HCT116 (cell line): ENCODE measurements at regions not wholly inside any gene's neighbourhood (a gene's known extent, or its start where the extent isn't known, plus 50 kb on each side); places are given as distances from the start of the nearest gene placed in this dataset.

Experiments
- ATAC-seq: fragments of 200-7000 bp; cut with Tn5 transposase; 2 replicates; pipeline ENCODE4 v1.9.1; 2020; ENCODE audit warnings: mild to moderate bottlenecking, moderate library complexity
- BruUV-seq: library from RNA; stranded (reverse); fragments of 400-500 nt; replicated peaks from 2 replicates; lab custom pipeline; 2021; lab: Mats Ljungman, UMichigan
- CTCF ChIA-PET: fragments of 300-600 bp; sonication (Branson Sonifier 250); formaldehyde crosslinking; loops from one replicate; lab custom pipeline; 2021; ENCODE audit warnings: antibody characterized with exemption; lab: Charles Lee
- POLR2A ChIA-PET: fragments of 300-600, 350-600 bp; sonication (Branson Sonifier 250); formaldehyde crosslinking; loops from one replicate; lab custom pipeline; 2021; ENCODE audit warnings: antibody characterized with exemption; lab: Charles Lee
- RAD21 ChIA-PET, 2 experiments: fragments of 300-600 bp; sonication (Branson Sonifier 250); formaldehyde crosslinking; loops; one replicate each; lab custom pipeline; 2023; ENCODE audit warnings: low total read pairs in 2 of 2; ENCODE audit not compliant: uncharacterized antibody in 2 of 2, unreplicated experiment in 2 of 2, low non-redundant PET in 1 of 2; lab: Charles Lee
- DNase-seq: peaks from one replicate; pipeline ENCODE4 v3.0.0-alpha.2; 2010; ENCODE audit warnings: low read depth, low spot score
- H2AFZ ChIP-seq: fragments of 200-600 bp; shearing (Covaris generic), sonication (generic); 2 replicates; pipeline ENCODE4 v1.6.1; 2017; ENCODE audit warnings: low read depth, mixed run types, mixed read lengths, antibody characterized with exemption, low read length; ENCODE audit not compliant: poor library complexity, severe bottlenecking
- H3K27ac ChIP-seq: 2 replicates; pipeline ENCODE4 v1.5.1; 2012; ENCODE audit warnings: low read depth, low read length
- H3K27me3 ChIP-seq: fragments of 200-600 bp; sonication (generic); 2 replicates; pipeline ENCODE4 v1.6.1; 2016; ENCODE audit warnings: mixed run types, low read length, mixed read lengths; ENCODE audit not compliant: insufficient read depth
- H3K36me3 ChIP-seq, 2 experiments: fragments of 200-500 bp in 1 of 2; fragments of 200-600 bp in 1 of 2; sonication (Bioruptor generic) in 1 of 2; sonication (generic) in 1 of 2; 2 replicates each; pipeline versions ENCODE4 v1.5.1 to v1.6.1; 2014 to 2016; ENCODE audit warnings: low read length in 2 of 2, inconsistent platforms in 1 of 2, mixed read lengths in 1 of 2, mixed run types in 1 of 2; ENCODE audit not compliant: insufficient read depth in 2 of 2, control insufficient read depth in 1 of 2
- H3K4me1 ChIP-seq, 2 experiments: fragments of 200-600 bp in 1 of 2; sonication (generic) in 1 of 2; 2 replicates each; pipeline versions ENCODE4 v1.5.1 to v1.6.1; 2012 to 2017; ENCODE audit warnings: low read length in 2 of 2, inconsistent platforms in 1 of 2, mild to moderate bottlenecking in 1 of 2, mixed read lengths in 1 of 2, mixed run types in 1 of 2, moderate library complexity in 1 of 2; ENCODE audit not compliant: insufficient read depth in 2 of 2, control insufficient read depth in 1 of 2
- H3K4me2 ChIP-seq: fragments of 200-600 bp; sonication (generic); 2 replicates; pipeline ENCODE4 v1.6.1; 2017; ENCODE audit warnings: mixed run types, low read length, mixed read lengths
- H3K4me3 ChIP-seq, 2 experiments: fragments of 200-600 bp in 1 of 2; sonication (generic) in 1 of 2; replicated peaks in 1 of 2; 2 replicates each; pipeline ENCODE4 v1.5.1; 2011 to 2016; ENCODE audit warnings: low read length in 2 of 2, control low read depth in 1 of 2, low read depth in 1 of 2, mild to moderate bottlenecking in 1 of 2, mixed read lengths in 1 of 2, mixed run types in 1 of 2
- H3K79me2 ChIP-seq: fragments of 200-600 bp; sonication (generic); 2 replicates; pipeline ENCODE4 v1.6.1; 2017; ENCODE audit warnings: mild to moderate bottlenecking, mixed run types, low read length, moderate library complexity, mixed read lengths; ENCODE audit not compliant: insufficient read depth
- H3K9ac ChIP-seq: fragments of 200-600 bp; sonication (generic); 2 replicates; pipeline ENCODE4 v1.6.1; 2016; ENCODE audit warnings: low read length, mixed read lengths
- H3K9me2 ChIP-seq: fragments of 200-600 bp; sonication (generic), shearing (Covaris generic); 2 replicates; pipeline ENCODE4 v1.6.1; 2017; ENCODE audit warnings: mixed run types, mild to moderate bottlenecking, moderate library complexity; ENCODE audit not compliant: insufficient read depth
- H3K9me3 ChIP-seq, 2 experiments: fragments of 200-500 bp in 1 of 2; fragments of 200-600 bp in 1 of 2; sonication (Bioruptor generic) in 1 of 2; sonication (generic) in 1 of 2; 2 replicates each; pipeline ENCODE4 v1.6.1; 2014 to 2017; ENCODE audit warnings: low read length in 2 of 2, mixed read lengths in 2 of 2, inconsistent platforms in 1 of 2, low read depth in 1 of 2, mild to moderate bottlenecking in 1 of 2, mixed run types in 1 of 2, moderate library complexity in 1 of 2; ENCODE audit not compliant: control insufficient read depth in 1 of 2, insufficient read depth in 1 of 2
- H4K20me1 ChIP-seq: fragments of 200-600 bp; sonication (generic), shearing (Covaris generic); 2 replicates; pipeline ENCODE4 v1.6.1; 2017; ENCODE audit warnings: mixed run types, mild to moderate bottlenecking, moderate library complexity; ENCODE audit not compliant: insufficient read depth
- FOSL1 ChIP-seq: IDR thresholded peaks from 2 replicates; pipeline ENCODE4 v1.6.1; 2012; ENCODE audit warnings: low read depth
- MAX ChIP-seq: IDR thresholded peaks from 2 replicates; pipeline ENCODE4 v1.6.1; 2012
- POLR2AphosphoS5 ChIP-seq: IDR thresholded peaks from 2 replicates; pipeline ENCODE4 v1.6.1; 2011; ENCODE audit warnings: mild to moderate bottlenecking, low read depth, low read length, moderate library complexity
- RAD21 ChIP-seq: IDR thresholded peaks from 2 replicates; pipeline ENCODE4 v1.6.1; 2012; ENCODE audit warnings: low read depth, mild to moderate bottlenecking
- SP1 ChIP-seq: IDR thresholded peaks from 2 replicates; pipeline ENCODE4 v1.6.1; 2012; ENCODE audit warnings: low read depth
- SRF ChIP-seq: IDR thresholded peaks from 2 replicates; pipeline ENCODE4 v1.6.1; 2012; ENCODE audit warnings: low read depth
- YY1 ChIP-seq: IDR thresholded peaks from 2 replicates; pipeline ENCODE4 v1.6.1; 2011; ENCODE audit warnings: low read length, low read depth, moderate library complexity, mild to moderate bottlenecking; ENCODE audit not compliant: insufficient replicate concordance; ENCODE audit errors: extremely low read depth
- ZNF274 ChIP-seq: fragments of 200-500 bp; sonication (Bioruptor generic); IDR thresholded peaks from 2 replicates; pipeline ENCODE4 v1.6.1; 2014; ENCODE audit warnings: mild to moderate bottlenecking, low read depth, low read length, inconsistent platforms
- intact Hi-C: fragments of 100-400 bp; cut with micrococcal nuclease; formaldehyde crosslinking; loops from 2 replicates; pipeline ENCODE4 v1.10.0; 2022
- TF ChIP-seq, protein P1 (sequence below): IDR thresholded peaks from 2 replicates; pipeline ENCODE4 v1.6.1; 2012; ENCODE audit warnings: low read depth

DNA sequence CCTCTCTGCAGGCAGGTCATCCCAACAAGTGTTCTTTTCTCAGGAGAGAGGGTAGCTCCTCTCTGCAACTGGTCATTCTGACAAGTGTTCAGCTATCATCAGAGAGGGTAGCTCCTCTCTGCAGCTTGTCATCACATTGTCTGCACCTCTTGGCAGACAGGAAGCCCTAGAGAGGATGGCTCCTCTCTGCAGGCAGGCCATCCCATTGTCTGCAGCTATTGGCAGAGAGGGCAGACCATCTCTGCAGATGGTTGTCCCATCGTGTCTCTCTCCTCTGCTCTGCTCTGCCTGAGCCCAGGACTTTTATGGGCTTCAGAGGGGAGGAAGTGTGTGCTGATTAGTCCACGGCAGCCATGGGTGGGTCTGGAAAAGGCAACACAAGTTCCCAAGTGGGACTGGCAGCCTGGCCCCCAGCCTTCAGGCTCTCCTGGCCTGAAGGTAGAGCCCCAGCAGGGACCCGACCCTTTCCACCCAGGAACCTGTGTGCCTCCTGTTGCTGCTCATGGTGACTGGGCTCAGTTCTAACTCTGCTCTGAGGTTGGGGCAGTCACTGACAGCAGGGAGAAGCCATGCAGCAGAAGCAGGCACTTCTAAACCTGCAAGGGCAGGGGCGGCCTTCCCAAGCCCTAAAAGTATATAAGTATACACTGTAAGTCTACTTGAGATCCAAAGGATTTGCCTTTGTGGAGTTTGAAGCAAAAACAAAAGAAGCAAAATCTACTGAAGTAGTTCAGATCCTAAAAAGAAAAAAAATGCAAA lies 637.9 kb downstream of the PLOD2 start:
- DNase-seq (no peak), ATAC-seq (no peak)
- BruUV-seq = no TSS peak
- no peak overlapping the region for H3K4me2 ChIP-seq
- no peaks in the 10 kb centered on the region for H3K9me3 ChIP-seq
- TF ChIP-seq SP1 (no peak), RAD21 (no peak), POLR2AphosphoS5 (no peak), ZNF274 (no peak), SRF (no peak), FOSL1 (no peak), MAX (no peak), YY1 (no peak)
- TF ChIP-seq, protein P1, sequence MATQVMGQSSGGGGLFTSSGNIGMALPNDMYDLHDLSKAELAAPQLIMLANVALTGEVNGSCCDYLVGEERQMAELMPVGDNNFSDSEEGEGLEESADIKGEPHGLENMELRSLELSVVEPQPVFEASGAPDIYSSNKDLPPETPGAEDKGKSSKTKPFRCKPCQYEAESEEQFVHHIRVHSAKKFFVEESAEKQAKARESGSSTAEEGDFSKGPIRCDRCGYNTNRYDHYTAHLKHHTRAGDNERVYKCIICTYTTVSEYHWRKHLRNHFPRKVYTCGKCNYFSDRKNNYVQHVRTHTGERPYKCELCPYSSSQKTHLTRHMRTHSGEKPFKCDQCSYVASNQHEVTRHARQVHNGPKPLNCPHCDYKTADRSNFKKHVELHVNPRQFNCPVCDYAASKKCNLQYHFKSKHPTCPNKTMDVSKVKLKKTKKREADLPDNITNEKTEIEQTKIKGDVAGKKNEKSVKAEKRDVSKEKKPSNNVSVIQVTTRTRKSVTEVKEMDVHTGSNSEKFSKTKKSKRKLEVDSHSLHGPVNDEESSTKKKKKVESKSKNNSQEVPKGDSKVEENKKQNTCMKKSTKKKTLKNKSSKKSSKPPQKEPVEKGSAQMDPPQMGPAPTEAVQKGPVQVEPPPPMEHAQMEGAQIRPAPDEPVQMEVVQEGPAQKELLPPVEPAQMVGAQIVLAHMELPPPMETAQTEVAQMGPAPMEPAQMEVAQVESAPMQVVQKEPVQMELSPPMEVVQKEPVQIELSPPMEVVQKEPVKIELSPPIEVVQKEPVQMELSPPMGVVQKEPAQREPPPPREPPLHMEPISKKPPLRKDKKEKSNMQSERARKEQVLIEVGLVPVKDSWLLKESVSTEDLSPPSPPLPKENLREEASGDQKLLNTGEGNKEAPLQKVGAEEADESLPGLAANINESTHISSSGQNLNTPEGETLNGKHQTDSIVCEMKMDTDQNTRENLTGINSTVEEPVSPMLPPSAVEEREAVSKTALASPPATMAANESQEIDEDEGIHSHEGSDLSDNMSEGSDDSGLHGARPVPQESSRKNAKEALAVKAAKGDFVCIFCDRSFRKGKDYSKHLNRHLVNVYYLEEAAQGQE = no peak
- ChIA-PET POLR2A (no interaction called here), CTCF (no interaction called here), RAD21 (no interaction called here)
- no peak overlapping the region for H3K27ac ChIP-seq
- intact Hi-C loops = no loop called here
- H4K20me1 ChIP-seq = no peaks in the 10 kb centered on the region; the same call in 1 of the 2 replicates
- no peak overlapping the region for H2AFZ ChIP-seq
- H3K4me3 ChIP-seq = no peak overlapping the region
- no peaks in the 10 kb centered on the region for H3K36me3 ChIP-seq
- H3K4me1 ChIP-seq = no peaks in the 10 kb centered on the region
- no peaks in the 10 kb centered on the region for H3K9me2 ChIP-seq
- no peak overlapping the region for H3K9ac ChIP-seq
- no peaks in the 10 kb centered on the region for H3K27me3 ChIP-seq
- no peaks in the 10 kb centered on the region for H3K79me2 ChIP-seq
